GM08714 (cell line): ENCODE measurements at regions not wholly inside any gene's neighbourhood (a gene's known extent, or its start where the extent isn't known, plus 50 kb on each side); places are given as distances from the start of the nearest gene placed in this dataset.
"Not testable (repeated sequence)": the region's sequence is repeated elsewhere in the genome, so short reads cannot be mapped to it uniquely, and the experiment has no call there.

Experiments
- H3K4me3 ChIP-seq: fragments of 200-500 bp; sonication (Bioruptor generic); 2 replicates; pipeline ENCODE4 v1.5.1; 2014; ENCODE audit warnings: mild to moderate bottlenecking, low read length, inconsistent platforms
- ZNF274 ChIP-seq: IDR thresholded peaks from 2 replicates; pipeline ENCODE4 v1.6.1; 2012; ENCODE audit warnings: mild to moderate bottlenecking, low read depth, low read length

- no peak for TF ChIP-seq ZNF274
Measured at GRCh38 chr17:45662432-45662831, 121.7 kb upstream of the CRHR1 start.

DNA sequence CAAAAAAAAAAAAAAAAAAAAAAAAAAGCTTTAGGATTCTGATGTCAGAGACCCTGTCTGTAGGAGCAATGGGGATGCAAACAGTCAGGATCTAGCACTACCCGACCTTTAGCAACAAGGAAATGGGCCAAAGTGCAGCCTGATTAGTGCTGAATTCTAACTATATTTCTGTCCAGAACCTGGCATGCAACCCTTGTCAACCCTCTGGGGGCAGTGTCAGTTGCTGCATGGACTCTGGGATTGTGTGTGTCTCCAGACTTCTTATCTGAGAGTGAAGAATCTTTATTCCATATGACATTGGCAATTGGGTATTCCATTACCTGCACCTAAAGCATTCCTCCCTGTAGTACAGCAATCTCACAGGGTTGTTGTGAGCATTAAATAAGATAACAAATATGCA, 120.3 kb upstream of the CRHR1 start:
- H3K4me3 ChIP-seq, result no peak overlapping the region
- no peak for TF ChIP-seq ZNF274

More at GRCh38 chr17:45662432-45662831, 121.7 kb upstream of the CRHR1 start:
- no peak overlapping the region for H3K4me3 ChIP-seq

GRCh38 chr17:45664921-45665320, 119.2 kb upstream of the CRHR1 start:
- H3K4me3 ChIP-seq, result no peak overlapping the region
- TF ChIP-seq ZNF274, result no peak

DNA sequence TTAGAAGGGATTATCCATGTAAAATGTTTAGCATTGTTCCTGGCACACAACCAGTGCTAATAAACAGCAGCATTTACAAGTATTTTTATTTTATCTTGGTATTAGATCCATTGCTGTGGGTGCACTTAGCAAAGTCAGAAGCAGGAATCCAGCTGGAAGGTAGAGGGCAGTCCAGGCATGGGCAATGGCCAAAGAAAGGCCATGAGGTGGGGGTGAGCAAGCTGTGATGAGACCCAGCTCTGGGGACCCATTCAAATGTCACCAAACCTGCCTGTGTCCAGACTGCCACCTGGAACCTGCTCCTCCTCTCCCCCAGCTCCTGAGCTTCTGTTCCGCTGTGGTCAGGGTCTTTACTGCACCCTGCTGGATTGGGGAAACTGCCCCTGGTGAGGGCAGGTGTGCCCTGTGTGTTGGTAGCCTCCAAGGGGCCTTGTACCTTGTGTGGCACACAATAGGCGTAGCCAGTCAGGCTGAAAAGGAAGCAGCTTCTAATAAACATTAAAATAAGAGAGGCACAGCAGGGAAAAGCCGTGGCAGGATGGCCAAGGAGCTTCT, 118.0 kb upstream of the CRHR1 start:
- TF ChIP-seq ZNF274, result no peak

DNA sequence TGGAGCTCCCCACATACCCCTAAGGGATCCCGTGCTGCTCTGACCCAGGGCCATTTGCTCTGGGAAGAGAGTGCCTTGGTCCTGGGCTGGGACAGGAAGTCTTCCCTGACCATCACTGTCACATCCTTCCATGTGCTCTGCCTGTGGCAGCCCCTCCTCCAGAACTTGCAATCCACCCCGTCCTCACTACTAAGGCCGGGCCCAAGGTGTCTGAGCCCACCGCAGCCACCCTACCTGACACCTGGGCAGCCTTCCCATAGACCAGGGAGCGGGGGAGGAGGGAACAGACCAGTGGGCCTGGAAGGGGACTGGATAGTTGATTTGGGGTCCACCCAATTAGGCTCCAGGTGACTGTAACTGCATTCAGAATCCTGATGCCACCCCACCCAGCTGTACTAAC, 117.5 kb upstream of the CRHR1 start:
- H3K4me3 ChIP-seq, result no peak overlapping the region
- no peak for TF ChIP-seq ZNF274

More for the DNA sequence above, 118.0 kb upstream of the CRHR1 start:
- no peak overlapping the region for H3K4me3 ChIP-seq

- no peak for TF ChIP-seq ZNF274
- H3K4me3 ChIP-seq, result no peak overlapping the region
Measured at GRCh38 chr17:45667591-45668171, 116.4 kb upstream of the CRHR1 start.

DNA sequence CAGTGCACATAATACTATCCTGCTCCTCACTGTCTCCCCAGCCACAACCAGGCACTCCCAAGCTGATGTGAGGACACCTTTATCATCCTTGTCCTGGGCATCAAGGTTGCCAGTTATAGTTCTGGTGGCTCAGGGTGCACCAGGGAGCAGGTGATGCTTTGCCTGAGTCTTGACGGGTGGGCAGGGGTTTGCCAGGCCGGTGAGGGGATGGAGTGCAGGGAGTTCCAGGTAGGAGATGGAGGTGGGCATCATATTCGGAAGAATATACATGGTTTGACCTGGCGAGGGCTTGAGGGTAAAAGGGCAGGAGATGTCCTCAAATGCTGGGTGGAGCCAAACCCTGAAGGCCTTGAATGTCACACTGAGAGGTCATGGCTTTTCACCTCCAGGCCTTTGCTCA, 115.8 kb upstream of the CRHR1 start:
- no peak overlapping the region for H3K4me3 ChIP-seq
- no peak for TF ChIP-seq ZNF274

DNA sequence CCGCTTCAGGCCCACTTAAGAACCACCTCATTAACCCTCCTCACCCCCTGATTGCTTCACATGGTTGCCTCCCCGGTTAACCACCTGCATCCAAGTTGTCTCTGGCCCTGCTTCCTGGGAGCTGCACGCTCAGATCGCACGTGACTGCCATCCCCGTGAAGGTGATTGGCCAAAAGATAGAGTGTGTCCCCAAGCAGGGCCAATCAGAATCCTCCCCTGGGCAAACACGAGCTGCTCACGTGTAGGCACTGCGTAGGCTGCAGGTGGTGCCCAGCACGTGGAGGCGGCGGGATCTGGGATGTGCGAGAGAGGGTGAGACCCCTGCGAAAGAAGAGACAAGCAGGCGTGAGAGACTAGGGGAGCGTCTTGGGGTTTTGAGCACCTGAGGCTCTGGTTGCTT, 111.8 kb upstream of the CRHR1 start:
- TF ChIP-seq ZNF274, result no peak
- no peak overlapping the region for H3K4me3 ChIP-seq

DNA sequence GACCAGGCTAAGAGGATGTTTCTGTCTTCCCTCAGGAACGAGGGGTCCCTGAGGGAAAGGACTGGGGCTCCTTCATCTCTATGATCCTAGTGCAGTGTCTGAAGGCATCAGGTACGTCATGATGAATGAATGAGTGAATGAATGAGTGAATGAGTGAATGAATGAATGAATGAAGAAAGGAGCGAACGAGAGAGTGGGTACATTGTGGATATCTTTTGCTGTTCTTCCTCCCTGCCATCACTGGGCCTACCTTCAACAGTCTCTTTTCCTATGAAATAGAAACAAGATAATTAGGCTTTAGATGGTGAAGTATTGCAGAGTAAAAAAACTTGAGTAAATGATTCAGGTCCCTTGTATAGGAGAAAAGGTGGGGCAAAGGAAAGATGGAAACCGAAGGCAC, 111.3 kb upstream of the CRHR1 start:
- H3K4me3 ChIP-seq, result no peak overlapping the region
- TF ChIP-seq ZNF274, result no peak

DNA sequence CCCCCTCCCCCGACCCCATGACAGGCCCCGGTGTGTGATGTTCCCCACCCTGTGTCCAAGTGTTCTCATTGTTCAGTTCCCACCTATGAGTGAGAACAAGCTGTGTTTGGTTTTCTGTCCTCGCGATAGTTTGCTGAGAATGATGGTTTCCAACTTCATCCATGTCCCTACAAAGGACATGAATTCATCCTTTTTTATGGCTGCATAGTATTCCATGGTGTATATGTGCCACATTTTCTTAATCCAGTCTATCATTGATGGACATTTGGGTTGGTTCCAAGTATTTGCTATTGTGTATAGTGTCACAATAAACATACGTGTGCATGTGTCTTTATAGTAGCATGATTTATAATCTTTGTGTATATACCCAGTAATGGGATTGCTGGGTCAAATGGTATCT, 110.4 kb upstream of the CRHR1 start:
- H3K4me3 ChIP-seq, result not testable (repeated sequence)

DNA sequence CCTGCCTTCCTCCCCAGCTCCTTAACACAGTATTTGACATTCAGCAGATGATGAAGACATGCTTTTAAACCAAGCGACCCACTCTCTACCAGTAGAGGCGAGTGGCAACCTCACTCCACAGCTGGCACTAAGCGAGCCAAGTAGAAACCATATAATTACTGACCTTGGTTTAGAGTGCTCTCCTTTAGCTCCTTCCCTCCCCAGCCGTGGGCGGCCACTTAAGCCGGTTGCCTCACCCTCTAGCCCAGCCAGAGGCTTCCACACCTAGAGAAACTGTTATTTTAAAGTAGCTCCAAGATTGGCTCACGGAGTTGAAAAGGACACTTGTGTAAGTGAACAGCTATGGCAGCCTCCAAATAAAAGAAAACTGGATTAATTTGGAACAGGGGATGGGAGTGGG, 109.1 kb upstream of the CRHR1 start:
- H3K4me3 ChIP-seq, result no peak overlapping the region

GRCh38 chr17:45675892-45676291, 108.2 kb upstream of the CRHR1 start:
- TF ChIP-seq ZNF274, result no peak
- H3K4me3 ChIP-seq, result no peak overlapping the region

More for the DNA sequence above, 109.1 kb upstream of the CRHR1 start:
- TF ChIP-seq ZNF274, result no peak

DNA sequence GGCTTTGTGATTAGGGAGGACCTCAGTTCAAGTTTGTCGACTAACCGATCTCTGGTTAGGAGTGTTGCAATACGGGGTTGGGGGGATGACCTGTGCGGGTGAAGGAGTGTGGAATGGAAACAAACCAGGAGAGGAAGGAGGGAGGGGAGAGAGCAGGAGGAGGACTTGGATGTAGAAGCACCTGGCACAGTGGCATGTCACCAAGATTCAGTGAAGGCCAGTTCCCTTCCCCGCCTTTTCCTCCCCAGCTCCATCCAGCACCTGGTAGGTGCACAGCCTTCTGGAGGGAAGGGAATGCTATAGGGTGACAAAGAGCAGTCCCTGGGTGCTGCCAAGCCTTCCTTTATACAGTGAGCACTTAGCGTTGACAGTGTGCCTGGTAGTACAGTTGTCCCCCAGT, 107.4 kb upstream of the CRHR1 start:
- no peak overlapping the region for H3K4me3 ChIP-seq
- TF ChIP-seq ZNF274, result no peak

DNA sequence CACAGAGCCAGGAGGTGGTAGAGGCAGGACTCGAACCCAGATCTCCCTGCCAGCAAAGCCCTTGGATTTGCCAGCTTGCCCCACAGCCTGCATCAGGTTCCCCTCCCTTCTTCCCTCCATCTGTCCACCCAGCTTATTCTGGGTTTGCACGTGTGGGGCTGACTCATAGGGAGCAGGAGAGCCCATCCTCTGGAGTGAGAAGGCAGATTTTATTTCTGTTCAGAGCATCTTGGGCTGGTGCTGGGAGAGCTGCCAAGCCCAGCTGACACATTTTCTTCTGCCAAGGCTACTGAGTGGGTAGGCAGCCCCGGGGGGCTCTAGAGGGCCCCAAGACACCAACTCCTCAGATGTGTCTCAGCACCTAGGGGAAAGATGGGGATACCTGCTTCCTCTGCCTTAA, 106.3 kb upstream of the CRHR1 start:
- no peak for TF ChIP-seq ZNF274
- no peak overlapping the region for H3K4me3 ChIP-seq

GRCh38 chr17:45679426-45679825, 104.7 kb upstream of the CRHR1 start:
- no peak overlapping the region for H3K4me3 ChIP-seq
- no peak for TF ChIP-seq ZNF274

GRCh38 chr17:45680360-45680759, 103.8 kb upstream of the CRHR1 start:
- H3K4me3 ChIP-seq, result no peak overlapping the region
- TF ChIP-seq ZNF274, result no peak
